22Rv1 (cell line): ENCODE measurements at regions not wholly inside any gene's neighbourhood (a gene's known extent, or its start where the extent isn't known, plus 50 kb on each side); places are given as distances from the start of the nearest gene placed in this dataset.
"Not testable (repeated sequence)": the region's sequence is repeated elsewhere in the genome, so short reads cannot be mapped to it uniquely, and the experiment has no call there.

Experiments
- H3K27ac ChIP-seq: fragments of 450-650 bp; 2 replicates; pipeline ENCODE4 v1.5.1; 2017
- CTCF ChIP-seq: fragments of 450-650 bp; IDR thresholded peaks from 2 replicates; pipeline ENCODE4 v1.5.1; 2017; ENCODE audit warnings: mild to moderate bottlenecking
- ZFX ChIP-seq: fragments of 450-650 bp; IDR thresholded peaks from 2 replicates; pipeline ENCODE4 v1.6.1; 2017; ENCODE audit warnings: antibody characterized with exemption, borderline replicate concordance

GRCh38 chr4:45284400-45285085, 558.2 kb upstream of the GNPDA2 start:
- H3K27ac ChIP-seq = no peak overlapping the region
- TF ChIP-seq CTCF (no peak), ZFX (no peak)

- no peak overlapping the region for H3K27ac ChIP-seq
- no peak for TF ChIP-seq CTCF
- TF ChIP-seq ZFX = no peak
Observed at GRCh38 chr4:45283352-45283751, 557.0 kb upstream of the GNPDA2 start.

- TF ChIP-seq ZFX = no peak
- TF ChIP-seq CTCF = no peak
- no peak overlapping the region for H3K27ac ChIP-seq
Observed at GRCh38 chr4:45280121-45280520, 553.8 kb upstream of the GNPDA2 start.

- TF ChIP-seq CTCF (no peak), ZFX (no peak)
- H3K27ac ChIP-seq = no peak overlapping the region
Observed at GRCh38 chr4:45275862-45276261, 549.5 kb upstream of the GNPDA2 start.

- H3K27ac ChIP-seq = not testable (repeated sequence)
Observed at GRCh38 chr4:45248106-45248505, 521.8 kb upstream of the GNPDA2 start.

GRCh38 chr4:45241976-45242375, 515.6 kb upstream of the GNPDA2 start:
- H3K27ac ChIP-seq = no peak overlapping the region
- no peak for TF ChIP-seq ZFX
- no peak for TF ChIP-seq CTCF

- TF ChIP-seq CTCF (no peak), ZFX (no peak)
- H3K27ac ChIP-seq = no peak overlapping the region
Observed at GRCh38 chr4:45229206-45229605, 502.9 kb upstream of the GNPDA2 start.

GRCh38 chr4:45215976-45216542, 489.7 kb upstream of the GNPDA2 start:
- H3K27ac ChIP-seq = no peak overlapping the region
- TF ChIP-seq ZFX (no peak), CTCF (no peak)

- H3K27ac ChIP-seq = not testable (repeated sequence)
Observed at GRCh38 chr4:45208476-45208875, 482.1 kb upstream of the GNPDA2 start.

GRCh38 chr4:45207864-45208331, 481.5 kb upstream of the GNPDA2 start:
- H3K27ac ChIP-seq = not testable (repeated sequence)

- H3K27ac ChIP-seq = not testable (repeated sequence)
Observed at GRCh38 chr4:45207241-45207863, 481.0 kb upstream of the GNPDA2 start.
